GM12801 (cell line): ENCODE measurements at regions not wholly inside any gene's neighbourhood (a gene's known extent, or its start where the extent isn't known, plus 50 kb on each side); places are given as distances from the start of the nearest gene placed in this dataset.

ENCODE experiments used
- TF ChIP-seq, protein P1 (sequence below): IDR thresholded peaks from one replicate; pipeline ENCODE4 v1.5.1; 2011; ENCODE audit warnings: control low read depth; ENCODE audit not compliant: insufficient read length; ENCODE audit errors: extremely low read depth

DNA sequence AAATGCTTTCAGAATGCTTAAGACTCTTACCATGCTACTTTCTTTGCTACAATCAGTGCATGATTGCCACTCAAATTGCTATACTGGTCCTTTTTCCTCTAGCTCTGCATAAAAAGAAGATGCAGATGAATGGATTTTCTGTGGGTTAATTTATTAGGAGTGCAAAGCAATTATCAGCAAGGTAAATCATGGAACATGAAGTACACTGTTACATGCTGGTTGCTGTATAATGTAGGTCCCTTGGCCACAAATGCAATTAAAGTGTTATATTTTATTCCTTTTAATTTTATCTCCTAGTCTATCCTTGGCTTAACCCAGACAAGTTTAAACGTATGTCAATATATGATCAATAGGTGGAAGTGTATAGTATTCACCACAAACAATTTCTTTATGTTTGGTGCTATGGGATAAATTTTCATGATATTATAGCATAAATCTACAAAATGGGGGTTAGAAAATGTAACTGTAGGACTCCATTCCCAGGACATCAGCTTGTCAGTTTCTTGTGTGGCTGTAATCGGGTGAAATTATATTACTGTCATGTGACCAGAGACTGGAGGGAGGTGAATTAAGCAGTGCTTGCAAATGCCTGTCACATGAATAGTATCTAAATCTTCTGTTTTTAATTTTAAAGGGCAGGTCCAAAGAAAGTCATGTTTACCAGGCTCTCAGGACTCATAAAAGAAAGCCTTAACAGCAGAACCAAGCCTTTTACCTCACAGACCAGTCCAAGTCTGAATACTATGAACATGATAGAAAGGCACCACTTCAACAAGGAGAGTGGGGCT lies 176.9 kb upstream of the ID4 start:
- TF ChIP-seq, protein P1, sequence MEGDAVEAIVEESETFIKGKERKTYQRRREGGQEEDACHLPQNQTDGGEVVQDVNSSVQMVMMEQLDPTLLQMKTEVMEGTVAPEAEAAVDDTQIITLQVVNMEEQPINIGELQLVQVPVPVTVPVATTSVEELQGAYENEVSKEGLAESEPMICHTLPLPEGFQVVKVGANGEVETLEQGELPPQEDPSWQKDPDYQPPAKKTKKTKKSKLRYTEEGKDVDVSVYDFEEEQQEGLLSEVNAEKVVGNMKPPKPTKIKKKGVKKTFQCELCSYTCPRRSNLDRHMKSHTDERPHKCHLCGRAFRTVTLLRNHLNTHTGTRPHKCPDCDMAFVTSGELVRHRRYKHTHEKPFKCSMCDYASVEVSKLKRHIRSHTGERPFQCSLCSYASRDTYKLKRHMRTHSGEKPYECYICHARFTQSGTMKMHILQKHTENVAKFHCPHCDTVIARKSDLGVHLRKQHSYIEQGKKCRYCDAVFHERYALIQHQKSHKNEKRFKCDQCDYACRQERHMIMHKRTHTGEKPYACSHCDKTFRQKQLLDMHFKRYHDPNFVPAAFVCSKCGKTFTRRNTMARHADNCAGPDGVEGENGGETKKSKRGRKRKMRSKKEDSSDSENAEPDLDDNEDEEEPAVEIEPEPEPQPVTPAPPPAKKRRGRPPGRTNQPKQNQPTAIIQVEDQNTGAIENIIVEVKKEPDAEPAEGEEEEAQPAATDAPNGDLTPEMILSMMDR = no peak

DNA sequence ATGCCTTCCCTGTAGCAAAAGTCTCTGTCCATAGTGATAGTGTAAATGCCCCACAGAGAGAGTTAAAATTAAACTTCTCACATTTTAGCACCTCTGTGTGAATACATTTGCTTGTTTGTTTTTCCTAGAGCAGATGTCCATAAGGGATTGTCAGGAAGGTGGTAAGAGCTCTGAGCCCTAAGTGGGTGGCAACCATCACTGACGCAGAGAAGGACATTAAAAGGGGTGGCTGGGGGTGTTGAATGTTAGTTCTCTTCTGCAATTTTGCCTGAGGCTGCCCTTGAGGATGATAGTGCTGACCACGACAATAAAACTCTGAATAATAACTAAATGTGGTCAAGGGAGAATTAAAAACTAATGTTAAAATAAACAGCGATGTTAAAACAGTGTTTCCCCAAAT lies 174.3 kb upstream of the ID4 start:
- TF ChIP-seq, protein P1 = no peak

DNA sequence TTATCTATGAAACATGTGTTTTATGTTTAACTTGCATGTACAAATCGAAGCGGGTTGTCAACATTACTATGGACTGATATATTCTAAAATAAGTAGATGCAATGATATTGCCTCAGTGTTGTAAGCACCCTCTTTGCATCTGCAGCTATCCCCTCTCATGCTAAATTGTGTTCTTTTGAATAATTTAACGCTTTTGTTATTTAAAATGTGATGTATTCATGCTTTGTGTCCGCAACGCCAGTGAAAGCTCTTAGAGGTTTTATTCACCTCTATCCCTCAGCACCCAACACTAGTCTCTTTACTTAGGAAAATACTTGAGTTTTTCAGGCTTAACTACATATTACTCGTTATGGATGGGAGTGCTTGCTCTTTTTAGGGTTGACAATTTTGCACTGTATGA lies 173.7 kb upstream of the ID4 start:
- TF ChIP-seq, protein P1 = no peak

DNA sequence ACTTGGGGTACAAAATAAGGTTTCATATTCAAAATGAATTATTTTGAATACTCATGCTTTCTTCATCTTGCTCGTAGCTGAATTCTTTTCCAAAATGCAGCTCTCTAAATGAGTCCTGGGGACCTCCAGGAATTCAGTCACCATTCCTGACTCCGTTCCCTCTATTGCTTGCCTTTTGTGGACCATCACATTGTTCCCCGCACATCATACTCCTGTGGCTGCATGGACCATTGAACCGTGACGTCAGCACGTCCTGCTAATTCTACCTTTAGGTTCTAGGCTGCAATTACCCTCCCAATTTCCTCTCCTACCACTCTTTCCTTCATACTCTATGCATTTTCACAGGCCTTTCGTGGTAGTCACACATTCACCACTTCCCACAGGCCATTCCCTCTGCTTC lies 173.1 kb upstream of the ID4 start:
- TF ChIP-seq, protein P1 = no peak

DNA sequence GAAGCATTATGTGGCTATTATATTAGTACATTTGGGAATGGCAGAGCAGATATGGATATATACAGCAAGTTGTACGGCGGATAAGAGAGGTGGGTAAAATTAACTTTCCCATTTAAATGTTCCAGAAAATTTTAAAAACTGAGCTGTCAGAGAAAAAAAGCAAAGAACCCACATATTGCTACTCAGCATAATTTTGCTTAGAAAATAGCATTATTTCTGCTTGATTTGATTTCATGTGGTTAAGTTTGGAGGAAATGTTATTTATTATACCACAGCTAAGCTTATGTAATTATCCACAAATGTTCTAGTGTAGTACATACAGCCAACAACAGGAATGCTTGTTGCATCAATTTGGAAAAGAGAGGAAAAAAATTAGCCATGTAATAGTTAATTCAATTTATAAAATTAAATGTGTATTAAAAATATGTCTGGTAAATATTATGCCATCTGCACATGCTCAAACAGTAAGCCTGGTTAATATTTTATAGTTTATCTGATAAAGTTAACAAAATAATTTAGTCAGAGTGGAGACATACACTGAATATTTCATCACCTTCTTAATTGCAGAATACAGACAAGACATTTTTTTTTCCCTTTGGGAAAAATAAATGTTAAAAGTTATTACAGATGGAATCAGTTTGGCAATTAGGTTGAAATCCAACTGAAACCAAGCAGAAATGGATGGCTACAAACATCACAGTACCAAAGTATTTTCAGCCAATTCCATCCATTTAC lies 172.1 kb upstream of the ID4 start:
- TF ChIP-seq, protein P1 = no peak

DNA sequence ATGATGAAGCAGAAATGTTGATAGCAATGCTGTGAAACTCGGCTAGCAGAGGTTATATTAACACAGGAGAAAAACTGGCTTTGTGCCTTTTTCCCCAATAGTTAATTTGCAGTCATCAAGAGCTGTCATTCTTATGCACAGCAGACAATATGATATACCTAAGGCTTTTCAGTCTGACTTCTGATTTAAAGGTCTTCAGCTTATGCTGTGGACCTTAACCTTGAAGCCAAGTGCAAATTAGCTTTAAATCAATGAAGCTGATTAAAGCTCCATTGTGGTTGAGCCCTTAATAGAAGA lies 171.6 kb upstream of the ID4 start:
- TF ChIP-seq, protein P1 = no peak

DNA sequence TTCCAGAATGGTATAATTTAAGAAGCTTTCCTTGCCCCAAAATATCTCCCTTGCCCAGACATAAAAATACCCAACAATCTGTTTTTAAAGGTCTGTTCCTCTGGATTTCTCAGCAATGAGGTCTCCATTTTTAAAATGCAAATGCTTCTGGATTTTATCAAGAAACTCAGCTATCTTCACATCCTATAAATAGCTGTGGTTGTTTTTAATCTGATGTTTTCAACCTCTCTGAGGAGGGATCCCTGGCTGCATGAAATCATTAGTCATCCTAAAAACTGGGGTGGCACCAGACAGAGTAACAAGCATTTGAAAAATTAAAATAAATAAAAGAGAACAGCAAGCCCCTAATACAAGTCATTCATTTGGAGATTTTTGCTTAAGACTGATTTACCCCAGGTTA lies 168.5 kb upstream of the ID4 start:
- TF ChIP-seq, protein P1 = no peak
